ENCODE measurements at regions not wholly inside any gene's neighbourhood (a gene's known extent, or its start where the extent isn't known, plus 50 kb on each side); places are given as distances from the start of the nearest gene placed in this dataset.

GRCh38 chr12:131346555-131347344 is 364.1 kb upstream of the SFSWAP start:
- TF ChIP-seq POLR2A (IDR thresholded peaks at IDR 0.05), result no peak
- TF ChIP-seq CTCF (IDR thresholded peaks at IDR 0.05), result no peak

All from adrenal gland (tissue), 5 donors.